Cerebellar cortex (tissue), 1 donor: ENCODE measurements at regions not wholly inside any gene's neighbourhood (a gene's known extent, or its start where the extent isn't known, plus 50 kb on each side); places are given as distances from the start of the nearest gene placed in this dataset.
A peak's percentile ranks its signal among the peaks of the same experiment; 100 is the strongest.
"Not testable (repeated sequence)": the region's sequence is repeated elsewhere in the genome, so short reads cannot be mapped to it uniquely, and the experiment has no call there.

ENCODE experiments used
- DNase-seq: peaks from one replicate; pipeline ENCODE4 v3.0.0-alpha.2; 2015; ENCODE audit warnings: low spot score

- DNase-seq = peak; percentile 5
Measured at GRCh38 chr5:71907001-71907588, 188.0 kb downstream of the CARTPT start.

GRCh38 chr5:71907608-71908145 is 188.6 kb downstream of the CARTPT start:
- DNase-seq = peak; percentile 2

- no peak for DNase-seq
Measured at GRCh38 chr5:71910741-71911140, 191.7 kb downstream of the CARTPT start.

GRCh38 chr5:71912021-71912420 is 192.9 kb downstream of the CARTPT start:
- DNase-seq = no peak

GRCh38 chr5:71914281-71914680 is 193.0 kb upstream of the MAP1B start:
- no peak for DNase-seq

GRCh38 chr5:71922584-71923106 is 184.6 kb upstream of the MAP1B start:
- DNase-seq = no peak

GRCh38 chr5:71923755-71924154 is 183.5 kb upstream of the MAP1B start:
- DNase-seq = no peak

GRCh38 chr5:71924325-71924724 is 182.9 kb upstream of the MAP1B start:
- no peak for DNase-seq

- no peak for DNase-seq
Measured at GRCh38 chr5:71924980-71925379, 182.3 kb upstream of the MAP1B start.

- DNase-seq = no peak
Measured at GRCh38 chr5:71925608-71926091, 181.6 kb upstream of the MAP1B start.

GRCh38 chr5:71929003-71929402 is 178.3 kb upstream of the MAP1B start:
- DNase-seq = no peak

GRCh38 chr5:71930554-71930953 is 176.7 kb upstream of the MAP1B start:
- not testable (repeated sequence) for DNase-seq

GRCh38 chr5:71932131-71932654 is 175.1 kb upstream of the MAP1B start:
- peak; percentile 25 for DNase-seq

GRCh38 chr5:71932655-71933338 is 174.5 kb upstream of the MAP1B start:
- DNase-seq = peak; percentile 74

GRCh38 chr5:71934322-71934721 is 173.0 kb upstream of the MAP1B start:
- no peak for DNase-seq

- peak; percentile 78 for DNase-seq
Measured at GRCh38 chr5:71937921-71938698, 169.2 kb upstream of the MAP1B start.

GRCh38 chr5:71938895-71939294 is 168.4 kb upstream of the MAP1B start:
- DNase-seq = peak; percentile 72

GRCh38 chr5:71939452-71940230 is 167.6 kb upstream of the MAP1B start:
- DNase-seq = peak; percentile 77

- DNase-seq = no peak
Measured at GRCh38 chr5:71943874-71944273, 163.4 kb upstream of the MAP1B start.

- no peak for DNase-seq
Measured at GRCh38 chr5:71945436-71945835, 161.8 kb upstream of the MAP1B start.

GRCh38 chr5:71946343-71947030 is 160.8 kb upstream of the MAP1B start:
- DNase-seq = no peak
